ENCODE measurements at regions not wholly inside any gene's neighbourhood (a gene's known extent, or its start where the extent isn't known, plus 50 kb on each side); places are given as distances from the start of the nearest gene placed in this dataset.

- TF ChIP-seq CTCF (IDR thresholded peaks at IDR 0.05; ENCODE audit: low read length) = no peak
- TF ChIP-seq EZH2 (IDR thresholded peaks at IDR 0.05; ENCODE audit: borderline replicate concordance, low read length) = no peak
Observed at GRCh38 chr5:165459232-165459631, 1953.8 kb downstream of the MAT2B start.
